SK-N-SH (cell line): ENCODE measurements at regions not wholly inside any gene's neighbourhood (a gene's known extent, or its start where the extent isn't known, plus 50 kb on each side); places are given as distances from the start of the nearest gene placed in this dataset.

Experiments used
- CTCF ChIA-PET: fragments of 300-600, 350-600 bp; formaldehyde crosslinking; extraction: SDS; loops from one replicate; lab custom pipeline; 2021; lab: Yijun Ruan, JAX
- POLR2A ChIA-PET: fragments of 350-600 bp; sonication (Branson Sonifier 250); formaldehyde crosslinking; extraction: SDS; loops from one replicate; lab custom pipeline; 2020; ENCODE audit warnings: antibody characterized with exemption, inconsistent platforms; lab: Yijun Ruan, JAX
- DNase-seq: peaks from one replicate; pipeline ENCODE4 v3.0.0; 2012
- H2AFZ ChIP-seq: fragments of 200-600 bp; sonication (generic); 2 replicates; pipeline ENCODE4 v1.8.1; 2016; ENCODE audit warnings: antibody characterized with exemption, mild to moderate bottlenecking, low read depth
- H3F3A ChIP-seq: fragments of 200-600 bp; sonication (generic); replicated peaks from 2 replicates; pipeline ENCODE3; 2016; ENCODE audit warnings: antibody characterized with exemption, mild to moderate bottlenecking; ENCODE audit not compliant: insufficient read depth
- H3K27ac ChIP-seq, 2 experiments: fragments of 200-500 bp in 1 of 2; fragments of 200-600 bp in 1 of 2; sonication (Bioruptor generic) in 1 of 2; sonication (generic), shearing (Covaris generic) in 1 of 2; 2 replicates each; pipeline versions ENCODE4 v1.5.1 to v1.6.1; 2014 to 2016; ENCODE audit warnings: low read depth in 2 of 2, inconsistent platforms in 1 of 2, low read length in 1 of 2, mild to moderate bottlenecking in 1 of 2, mixed read lengths in 1 of 2
- H3K27me3 ChIP-seq: fragments of 200-600 bp; sonication (generic), shearing (Covaris generic); 2 replicates; pipeline ENCODE4 v1.6.1; 2016; ENCODE audit warnings: mixed run types; ENCODE audit not compliant: insufficient read depth
- H3K36me3 ChIP-seq, 2 experiments: fragments of 200-500 bp in 1 of 2; fragments of 200-600 bp in 1 of 2; sonication (Bioruptor generic) in 1 of 2; sonication (generic) in 1 of 2; replicated peaks in 1 of 2; 2 replicates each; pipeline versions ENCODE3 to v1.5.1; 2014 to 2016; ENCODE audit warnings: low read length in 1 of 2, mild to moderate bottlenecking in 1 of 2; ENCODE audit not compliant: insufficient read depth in 2 of 2, control insufficient read depth in 1 of 2
- H3K4me1 ChIP-seq, 2 experiments: fragments of 200-500 bp in 1 of 2; fragments of 200-600 bp in 1 of 2; sonication (Bioruptor generic) in 1 of 2; sonication (generic), shearing (Covaris generic) in 1 of 2; 2 replicates each; pipeline versions ENCODE4 v1.5.1 to v1.6.1; 2014 to 2016; ENCODE audit warnings: low read depth in 1 of 2, low read length in 1 of 2, mixed run types in 1 of 2; ENCODE audit not compliant: insufficient read depth in 2 of 2, control insufficient read depth in 1 of 2
- H3K4me2 ChIP-seq: fragments of 200-600 bp; sonication (generic), shearing (Covaris generic); 2 replicates; pipeline ENCODE4 v1.6.1; 2017; ENCODE audit warnings: mixed run types
- H3K4me3 ChIP-seq, 2 experiments: fragments of 200-500 bp in 1 of 2; fragments of 200-600 bp in 1 of 2; sonication (Bioruptor generic) in 1 of 2; sonication (generic), shearing (Covaris generic) in 1 of 2; 2 replicates each; pipeline versions ENCODE4 v1.5.1 to v1.8.1; 2014 to 2016; ENCODE audit warnings: low read depth in 2 of 2, inconsistent platforms in 1 of 2, low read length in 1 of 2, mild to moderate bottlenecking in 1 of 2, mixed read lengths in 1 of 2, moderate library complexity in 1 of 2
- H3K79me2 ChIP-seq: fragments of 200-600 bp; sonication (generic); 2 replicates; pipeline ENCODE4 v1.8.1; 2017; ENCODE audit warnings: mild to moderate bottlenecking; ENCODE audit not compliant: insufficient read depth
- H3K9ac ChIP-seq: fragments of 200-600 bp; sonication (generic); 2 replicates; pipeline ENCODE4 v1.6.1; 2017; ENCODE audit warnings: mixed run types
- H3K9me2 ChIP-seq: fragments of 200-600 bp; sonication (generic); 2 replicates; pipeline ENCODE4 v1.6.1; 2017; ENCODE audit warnings: mixed run types
- H3K9me3 ChIP-seq: fragments of 200-600 bp; sonication (generic); 2 replicates; pipeline ENCODE4 v1.6.1; 2017; ENCODE audit warnings: mixed run types, mild to moderate bottlenecking, moderate library complexity
- H4K20me1 ChIP-seq: fragments of 200-600 bp; sonication (generic); 2 replicates; pipeline ENCODE4 v1.6.1; 2017; ENCODE audit warnings: mild to moderate bottlenecking, mixed run types; ENCODE audit not compliant: insufficient read depth
- EZH2phosphoT487 ChIP-seq: fragments of 200-600 bp; sonication (generic); IDR thresholded peaks from 2 replicates; pipeline ENCODE4 v1.6.1; 2017; ENCODE audit warnings: low read depth, mixed run types, mild to moderate bottlenecking, antibody characterized with exemption, moderate library complexity, borderline replicate concordance
- FOXJ3 ChIP-seq: sonication (generic); formaldehyde crosslinking; IDR thresholded peaks from 2 replicates; pipeline ENCODE4 v1.5.1; 2020; ENCODE audit warnings: mild to moderate bottlenecking, missing genetic modification reagents
- FOXM1 ChIP-seq: IDR thresholded peaks from 2 replicates; pipeline ENCODE4 v1.4.0; 2012; ENCODE audit warnings: low read depth, mild to moderate bottlenecking
- MAX ChIP-seq: IDR thresholded peaks from 2 replicates; pipeline ENCODE4 v1.4.0; 2012; ENCODE audit warnings: low read depth
- MEF2A ChIP-seq: IDR thresholded peaks from 2 replicates; pipeline ENCODE4 v1.4.0; 2012; ENCODE audit warnings: low read depth, borderline replicate concordance
- MXI1 ChIP-seq: IDR thresholded peaks from 2 replicates; pipeline ENCODE4 v1.6.1; 2012; ENCODE audit warnings: mild to moderate bottlenecking, low read depth, low read length, improper control_type of control experiment
- NRF1 ChIP-seq: IDR thresholded peaks from 2 replicates; pipeline ENCODE4 v1.6.1; 2012; ENCODE audit warnings: low read depth, mild to moderate bottlenecking, low read length
- POLR2AphosphoS5 ChIP-seq: IDR thresholded peaks from 2 replicates; pipeline ENCODE4 v1.6.1; 2012; ENCODE audit warnings: low read depth, low read length
- RAD21 ChIP-seq: IDR thresholded peaks from 2 replicates; pipeline ENCODE4 v1.6.1; 2012; ENCODE audit warnings: mild to moderate bottlenecking, low read length
- REST ChIP-seq: IDR thresholded peaks from 2 replicates; pipeline ENCODE4 v1.6.1; 2012; ENCODE audit warnings: mild to moderate bottlenecking, low read depth, low read length, moderate library complexity
- RFX5 ChIP-seq: IDR thresholded peaks from 2 replicates; pipeline ENCODE4 v1.6.1; 2012; ENCODE audit warnings: mild to moderate bottlenecking, improper control_type of control experiment, low read length
- RXRA ChIP-seq: IDR thresholded peaks from 2 replicates; pipeline ENCODE4 v1.4.0; 2012; ENCODE audit warnings: low read depth, mild to moderate bottlenecking, borderline replicate concordance
- SMC3 ChIP-seq: IDR thresholded peaks from 2 replicates; pipeline ENCODE4 v1.6.1; 2012; ENCODE audit warnings: low read depth, low read length, improper control_type of control experiment
- TCF12 ChIP-seq: IDR thresholded peaks from 2 replicates; pipeline ENCODE4 v1.4.0; 2012
- TEAD4 ChIP-seq: IDR thresholded peaks from 2 replicates; pipeline ENCODE4 v1.4.0; 2012; ENCODE audit warnings: mild to moderate bottlenecking, borderline replicate concordance; ENCODE audit not compliant: insufficient read depth
- ZBTB33 ChIP-seq: IDR thresholded peaks from 2 replicates; pipeline ENCODE4 v1.4.0; 2012; ENCODE audit warnings: low read depth, borderline replicate concordance
- WGBS: methylation state at CpG from one replicate; pipeline ENCODE4 v1.1.6; 2017; ENCODE audit warnings: low lambda C conversion rate; 5-methylcytosine and 5-hydroxymethylcytosine counted together

- no peaks in the 10 kb centered on the region for H3K4me1 ChIP-seq
- no peaks in the 10 kb centered on the region for H3K79me2 ChIP-seq
- no peaks in the 10 kb centered on the region for H3K36me3 ChIP-seq
- H3K4me2 ChIP-seq: no peak overlapping the region
- H4K20me1 ChIP-seq: no peaks in the 10 kb centered on the region
- H3K27ac ChIP-seq: no peak overlapping the region
- H3F3A ChIP-seq: no peaks in the 10 kb centered on the region
- no peaks in the 10 kb centered on the region for H3K27me3 ChIP-seq
- no peak for DNase-seq
- no peak overlapping the region for H3K9ac ChIP-seq
- ChIA-PET CTCF (no interaction called here), POLR2A (no interaction called here)
- no peaks in the 10 kb centered on the region for H3K9me3 ChIP-seq
- H3K9me2 ChIP-seq: no peaks in the 10 kb centered on the region
- 86% methylated on average over 1 of the region's 1 CpG for WGBS
- no peak overlapping the region for H3K4me3 ChIP-seq
- no peak for TF ChIP-seq ZBTB33
- TF ChIP-seq MAX: no peak
- no peak for TF ChIP-seq FOXJ3 (CRISPR knock-in tag)
- TF ChIP-seq TEAD4: no peak
- TF ChIP-seq TCF12: no peak
- no peak for TF ChIP-seq MEF2A
- TF ChIP-seq RXRA: no peak
- TF ChIP-seq RAD21: no peak
- no peak for TF ChIP-seq SMC3
- no peak for TF ChIP-seq FOXM1
- TF ChIP-seq REST: no peak
- TF ChIP-seq EZH2phosphoT487: no peak
- no peak for TF ChIP-seq NRF1
- no peak for TF ChIP-seq RFX5
- no peak for TF ChIP-seq POLR2AphosphoS5
- no peak for TF ChIP-seq MXI1
- H2AFZ ChIP-seq: no peak overlapping the region
Observed at GRCh38 chr3:110711130-110711832, 360.3 kb upstream of the NECTIN3 start.
